ENCODE measurements at regions not wholly inside any gene's neighbourhood (a gene's known extent, or its start where the extent isn't known, plus 50 kb on each side); places are given as distances from the start of the nearest gene placed in this dataset.

DNA sequence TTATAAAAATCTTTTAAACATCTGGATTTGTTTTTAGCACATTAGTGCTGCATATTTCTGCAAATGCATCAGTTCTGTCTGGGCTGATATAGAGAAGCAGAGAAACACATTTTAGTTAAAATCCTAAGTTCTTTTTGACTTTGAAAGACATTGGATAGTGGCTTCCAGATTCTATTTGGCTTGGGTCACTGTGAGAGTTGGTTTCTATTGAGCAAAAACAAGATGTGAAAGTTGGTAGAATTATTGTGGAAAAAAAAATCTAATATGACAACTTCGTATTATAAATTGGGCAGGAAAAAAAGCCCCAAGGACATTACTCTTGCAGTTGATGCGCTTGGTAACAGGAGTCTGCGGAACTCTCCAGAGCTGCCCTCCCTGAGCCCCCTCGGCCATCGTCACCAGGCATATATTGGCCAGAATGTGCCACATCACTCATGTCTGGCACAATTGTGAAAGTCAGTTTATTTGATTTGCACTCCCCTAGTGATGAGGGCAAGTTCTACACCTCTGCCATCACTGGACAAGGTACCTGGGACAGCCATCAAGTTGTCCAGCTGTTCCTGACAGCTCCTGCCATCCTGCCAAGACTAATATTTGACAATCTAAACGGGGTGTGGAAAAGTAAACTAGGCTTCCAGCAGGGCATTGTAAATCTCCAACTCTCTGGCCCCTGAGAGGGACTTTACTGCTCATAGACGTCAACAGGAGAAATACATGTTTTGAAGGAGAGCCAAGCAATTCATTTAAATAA lies 334.5 kb downstream of the TENT4A start:
- TF ChIP-seq, protein P1, sequence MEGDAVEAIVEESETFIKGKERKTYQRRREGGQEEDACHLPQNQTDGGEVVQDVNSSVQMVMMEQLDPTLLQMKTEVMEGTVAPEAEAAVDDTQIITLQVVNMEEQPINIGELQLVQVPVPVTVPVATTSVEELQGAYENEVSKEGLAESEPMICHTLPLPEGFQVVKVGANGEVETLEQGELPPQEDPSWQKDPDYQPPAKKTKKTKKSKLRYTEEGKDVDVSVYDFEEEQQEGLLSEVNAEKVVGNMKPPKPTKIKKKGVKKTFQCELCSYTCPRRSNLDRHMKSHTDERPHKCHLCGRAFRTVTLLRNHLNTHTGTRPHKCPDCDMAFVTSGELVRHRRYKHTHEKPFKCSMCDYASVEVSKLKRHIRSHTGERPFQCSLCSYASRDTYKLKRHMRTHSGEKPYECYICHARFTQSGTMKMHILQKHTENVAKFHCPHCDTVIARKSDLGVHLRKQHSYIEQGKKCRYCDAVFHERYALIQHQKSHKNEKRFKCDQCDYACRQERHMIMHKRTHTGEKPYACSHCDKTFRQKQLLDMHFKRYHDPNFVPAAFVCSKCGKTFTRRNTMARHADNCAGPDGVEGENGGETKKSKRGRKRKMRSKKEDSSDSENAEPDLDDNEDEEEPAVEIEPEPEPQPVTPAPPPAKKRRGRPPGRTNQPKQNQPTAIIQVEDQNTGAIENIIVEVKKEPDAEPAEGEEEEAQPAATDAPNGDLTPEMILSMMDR (IDR thresholded peaks at IDR 0.05) = no peak
- TF ChIP-seq, protein P2, sequence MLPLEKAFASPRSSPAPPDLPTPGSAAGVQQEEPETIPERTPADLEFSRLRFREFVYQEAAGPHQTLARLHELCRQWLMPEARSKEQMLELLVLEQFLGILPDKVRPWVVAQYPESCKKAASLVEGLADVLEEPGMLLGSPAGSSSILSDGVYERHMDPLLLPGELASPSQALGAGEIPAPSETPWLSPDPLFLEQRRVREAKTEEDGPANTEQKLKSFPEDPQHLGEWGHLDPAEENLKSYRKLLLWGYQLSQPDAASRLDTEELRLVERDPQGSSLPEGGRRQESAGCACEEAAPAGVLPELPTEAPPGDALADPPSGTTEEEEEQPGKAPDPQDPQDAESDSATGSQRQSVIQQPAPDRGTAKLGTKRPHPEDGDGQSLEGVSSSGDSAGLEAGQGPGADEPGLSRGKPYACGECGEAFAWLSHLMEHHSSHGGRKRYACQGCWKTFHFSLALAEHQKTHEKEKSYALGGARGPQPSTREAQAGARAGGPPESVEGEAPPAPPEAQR (CRISPR knock-in tag; IDR thresholded peaks at IDR 0.05) = no peak
- TF ChIP-seq TEAD4 (CRISPR knock-in tag; IDR thresholded peaks at IDR 0.05) = no peak
- TF ChIP-seq, protein P3, sequence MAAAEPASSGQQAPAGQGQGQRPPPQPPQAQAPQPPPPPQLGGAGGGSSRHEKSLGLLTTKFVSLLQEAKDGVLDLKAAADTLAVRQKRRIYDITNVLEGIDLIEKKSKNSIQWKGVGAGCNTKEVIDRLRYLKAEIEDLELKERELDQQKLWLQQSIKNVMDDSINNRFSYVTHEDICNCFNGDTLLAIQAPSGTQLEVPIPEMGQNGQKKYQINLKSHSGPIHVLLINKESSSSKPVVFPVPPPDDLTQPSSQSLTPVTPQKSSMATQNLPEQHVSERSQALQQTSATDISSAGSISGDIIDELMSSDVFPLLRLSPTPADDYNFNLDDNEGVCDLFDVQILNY (CRISPR knock-in tag; IDR thresholded peaks at IDR 0.05) = no peak
- TF ChIP-seq, protein P4, sequence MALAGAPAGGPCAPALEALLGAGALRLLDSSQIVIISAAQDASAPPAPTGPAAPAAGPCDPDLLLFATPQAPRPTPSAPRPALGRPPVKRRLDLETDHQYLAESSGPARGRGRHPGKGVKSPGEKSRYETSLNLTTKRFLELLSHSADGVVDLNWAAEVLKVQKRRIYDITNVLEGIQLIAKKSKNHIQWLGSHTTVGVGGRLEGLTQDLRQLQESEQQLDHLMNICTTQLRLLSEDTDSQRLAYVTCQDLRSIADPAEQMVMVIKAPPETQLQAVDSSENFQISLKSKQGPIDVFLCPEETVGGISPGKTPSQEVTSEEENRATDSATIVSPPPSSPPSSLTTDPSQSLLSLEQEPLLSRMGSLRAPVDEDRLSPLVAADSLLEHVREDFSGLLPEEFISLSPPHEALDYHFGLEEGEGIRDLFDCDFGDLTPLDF (CRISPR knock-in tag; IDR thresholded peaks at IDR 0.05) = no peak
- TF ChIP-seq SMAD3 (CRISPR knock-in tag; IDR thresholded peaks at IDR 0.05; ENCODE audit: borderline replicate concordance) = no peak
- no peak for TF ChIP-seq SMAD4 (CRISPR knock-in tag; IDR thresholded peaks at IDR 0.05)
